ENCODE measurements at regions not wholly inside any gene's neighbourhood (a gene's known extent, or its start where the extent isn't known, plus 50 kb on each side); places are given as distances from the start of the nearest gene placed in this dataset.

GRCh38 chr2:16736633-16737032 lies 71.0 kb upstream of the CYRIA start:
- TF ChIP-seq CTCF (IDR thresholded peaks at IDR 0.05; ENCODE audit: low read length) = no peak
- no peak for TF ChIP-seq EZH2 (optimal IDR thresholded peaks at IDR 0.05; ENCODE audit: low read depth, low read length)
- TF ChIP-seq EZH2phosphoT487 (IDR thresholded peaks at IDR 0.05; ENCODE audit: low read length) = no peak
